HepG2 (cell line): ENCODE measurements at regions not wholly inside any gene's neighbourhood (a gene's known extent, or its start where the extent isn't known, plus 50 kb on each side); places are given as distances from the start of the nearest gene placed in this dataset.

ENCODE experiments used
- ATAC-seq: fragments of 200-7000 bp; cut with Tn5 transposase; 3 replicates; pipeline ENCODE4 v1.9.1; 2020; ENCODE audit warnings: mild to moderate bottlenecking, moderate library complexity
- BruUV-seq: library from RNA; stranded (reverse); fragments of 400-500 nt; replicated peaks from 2 replicates; lab custom pipeline; 2021; lab: Mats Ljungman, UMichigan
- CTCF ChIA-PET: fragments of 300-600 bp; formaldehyde crosslinking; extraction: SDS; loops from one replicate; lab custom pipeline; 2021; ENCODE audit warnings: low total read pairs, inconsistent platforms, low intra/inter-chr PET ratio; lab: Yijun Ruan, JAX
- POLR2A ChIA-PET: fragments of 350-600 bp; sonication (Branson Sonifier 250); formaldehyde crosslinking; loops from one replicate; lab custom pipeline; 2020; ENCODE audit warnings: antibody characterized with exemption, inconsistent platforms; lab: Yijun Ruan, JAX
- DNase-seq: peaks from one replicate; pipeline ENCODE4 v3.0.0-alpha.2; 2015; ENCODE audit warnings: low spot score
- FAIRE-seq: peaks from 3 replicates; lab custom pipeline; 2011; peaks lifted over from hg19 to GRCh38; lab: Jason Lieb, UNC
- H2AFZ ChIP-seq: one replicate; pipeline ENCODE4 v1.6.1; 2011; ENCODE audit warnings: low read length, inconsistent platforms
- H3K27ac ChIP-seq: fragments of 300-600 bp; 3 replicates; pipeline ENCODE4 v1.8.0; 2011; ENCODE audit warnings: mixed run types, mild to moderate bottlenecking, mixed read lengths, low read length, inconsistent platforms; ENCODE audit not compliant: insufficient read depth; ENCODE audit errors: extremely low read length
- H3K27me3 ChIP-seq, 2 experiments: fragments of 200-600 bp in 1 of 2; 2 replicates in 1 of 2; 3 replicates in 1 of 2; pipeline versions ENCODE4 v1.6.0 to v1.8.0; 2011; ENCODE audit warnings: low read length in 2 of 2, mild to moderate bottlenecking in 2 of 2, moderate library complexity in 2 of 2, inconsistent platforms in 1 of 2; ENCODE audit not compliant: insufficient read depth in 2 of 2, control insufficient read depth in 1 of 2
- H3K36me3 ChIP-seq, 2 experiments: fragments of 200-600 bp in 1 of 2; replicated peaks in 1 of 2; 2 replicates in 1 of 2; 3 replicates in 1 of 2; pipeline versions ENCODE4 v1.5.1 to v1.8.0; 2011; ENCODE audit warnings: low read length in 2 of 2, inconsistent platforms in 1 of 2; ENCODE audit not compliant: insufficient read depth in 2 of 2, control insufficient read depth in 1 of 2
- H3K4me1 ChIP-seq: 2 replicates; pipeline ENCODE4 v1.5.1; 2012; ENCODE audit warnings: low read length, inconsistent platforms; ENCODE audit not compliant: insufficient read depth
- H3K4me2 ChIP-seq: 2 replicates; pipeline ENCODE4 v1.6.0; 2011; ENCODE audit warnings: low read depth, low read length, inconsistent platforms
- H3K4me3 ChIP-seq, 3 experiments: fragments of 200-600 bp in 1 of 3; sonication (generic), shearing (Covaris generic) in 1 of 3; replicated peaks in 1 of 3; 2 replicates each; pipeline ENCODE4 v1.5.1; 2011 to 2016; ENCODE audit warnings: low read length in 3 of 3, inconsistent platforms in 2 of 3, low read depth in 2 of 3, mild to moderate bottlenecking in 2 of 3, control low read depth in 1 of 3, mixed read lengths in 1 of 3; ENCODE audit not compliant: insufficient read depth in 1 of 3
- H3K79me2 ChIP-seq: one replicate; pipeline ENCODE4 v1.6.1; 2011; ENCODE audit warnings: low read length, inconsistent platforms; ENCODE audit not compliant: insufficient read depth
- H3K9ac ChIP-seq: 2 replicates; pipeline ENCODE4 v1.6.0; 2011; ENCODE audit warnings: mild to moderate bottlenecking, low read depth, low read length, inconsistent platforms; ENCODE audit not compliant: insufficient read depth
- H3K9me3 ChIP-seq: 2 replicates; pipeline ENCODE4 v1.5.1; 2012; ENCODE audit warnings: mild to moderate bottlenecking, low read length
- H4K20me1 ChIP-seq: 2 replicates; pipeline ENCODE4 v1.6.0; 2011; ENCODE audit warnings: inconsistent platforms, mild to moderate bottlenecking, low read length, moderate library complexity; ENCODE audit not compliant: insufficient read depth
- AHDC1 ChIP-seq: sonication (generic); formaldehyde crosslinking; IDR thresholded peaks from 2 replicates; pipeline ENCODE4 v1.5.1; 2020; ENCODE audit warnings: mild to moderate bottlenecking, missing genetic modification reagents, borderline replicate concordance
- CBX2 ChIP-seq, 2 experiments: fragments of 200-600 bp in 1 of 2; sonication (generic); formaldehyde crosslinking in 1 of 2; IDR thresholded peaks; 2 replicates each; pipeline versions ENCODE4 v1.7.0 to v1.8.1; 2018 to 2022; ENCODE audit warnings: low read depth in 2 of 2, low read length in 1 of 2, mild to moderate bottlenecking in 1 of 2, missing genetic modification reagents in 1 of 2
- CSRNP2 ChIP-seq: sonication (generic); formaldehyde crosslinking; conservative IDR thresholded peaks from 2 replicates; pipeline ENCODE4 v1.8.0; 2022; ENCODE audit warnings: low read depth, missing genetic modification reagents
- ZBTB7A ChIP-seq: sonication (generic); formaldehyde crosslinking; IDR thresholded peaks from 2 replicates; pipeline ENCODE4 v1.8.0; 2022; ENCODE audit warnings: mild to moderate bottlenecking, missing genetic modification reagents
- ZNF839 ChIP-seq: sonication (generic); formaldehyde crosslinking; IDR thresholded peaks from 2 replicates; pipeline ENCODE4 v1.4.0; 2020; ENCODE audit warnings: missing genetic modification reagents, mild to moderate bottlenecking, borderline replicate concordance
- WGBS: methylation state at CpG from one replicate; pipeline ENCODE4 v1.1.6; 2017; ENCODE audit warnings: low lambda C conversion rate; 5-methylcytosine and 5-hydroxymethylcytosine counted together
- in situ Hi-C: cut with HindIII; loops from 2 replicates; pipeline ENCODE4 v1.10.0; 2017; ENCODE audit warnings: low pct_unique_long_range_greater_than_20kb; ENCODE audit not compliant: extremely low pct_ligation_motif_present
- intact Hi-C: fragments of 100-400 bp; cut with micrococcal nuclease; formaldehyde crosslinking; loops from one replicate; pipeline ENCODE4 v1.10.0; 2022; ENCODE audit not compliant: unreplicated experiment
- TF ChIP-seq, protein P1 (sequence below): sonication (generic); formaldehyde crosslinking; IDR thresholded peaks from 2 replicates; pipeline ENCODE4 v1.9.0; 2022; ENCODE audit warnings: missing genetic modification reagents, mild to moderate bottlenecking, borderline replicate concordance

DNA sequence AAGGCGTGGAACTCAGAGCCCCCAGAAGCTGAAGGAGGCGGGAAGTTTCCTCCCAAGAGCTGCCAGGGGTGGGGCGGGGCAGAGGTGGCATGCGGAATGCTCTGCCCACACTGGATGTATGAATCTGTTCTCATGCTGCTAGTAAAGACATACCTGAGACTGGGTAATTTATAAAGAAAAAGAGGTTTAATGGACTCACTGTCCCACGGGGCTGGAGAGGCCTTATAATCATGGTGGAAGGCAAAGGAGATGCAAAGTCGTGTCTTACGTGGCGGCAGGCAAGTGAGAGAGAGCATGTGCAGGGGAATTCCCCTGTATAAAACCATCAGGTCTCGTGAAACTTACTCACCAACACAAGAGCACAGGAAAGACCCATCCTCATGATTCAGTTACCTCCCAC is 57.6 kb downstream of the SMIM38 start (continued):
- TF ChIP-seq AHDC1 (CRISPR knock-in tag), result no peak
- no peak for TF ChIP-seq CSRNP2 (CRISPR knock-in tag)

DNA sequence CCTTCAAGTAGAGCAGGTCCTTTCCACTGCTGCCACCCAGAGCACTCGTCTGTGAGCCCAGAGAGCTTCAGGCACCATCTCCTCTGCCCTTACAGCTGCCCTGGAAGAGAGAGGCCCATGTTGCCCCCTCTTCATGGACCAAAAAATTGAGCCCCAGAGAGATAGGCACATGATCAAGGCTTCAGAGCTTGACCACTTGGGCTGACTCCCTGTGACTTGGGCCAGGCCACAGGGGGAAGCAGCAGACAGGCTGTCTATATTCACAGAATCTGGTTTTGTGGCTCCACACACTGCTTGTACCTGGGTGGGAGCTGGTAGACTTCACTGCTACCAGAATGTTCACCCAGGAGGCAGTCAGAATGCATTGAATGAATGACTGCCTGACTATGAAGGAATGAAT is 58.2 kb downstream of the SMIM38 start:
- no TSS peak for BruUV-seq
- ATAC-seq, result no peak
- no peak for FAIRE-seq
- Histone ChIP-seq H3K27ac (no peak overlapping the region), H4K20me1 (no peaks in the 10 kb centered on the region), H3K4me2 (no peak overlapping the region), H3K36me3 (no peaks in the 10 kb centered on the region), H3K4me1 (peaks cover 16% of the 10 kb centered on the region), H3K27me3 (peaks cover 4 to 23% of the 10 kb centered on the region in 2 experiments; a peak in 4 of 5 replicates), H3K9me3 (no peaks in the 10 kb centered on the region), H3K4me3 (no peak overlapping the region), H2AFZ (no peak overlapping the region), H3K9ac (no peak overlapping the region), H3K79me2 (no peaks in the 10 kb centered on the region)
- no peak for TF ChIP-seq ZNF839
- TF ChIP-seq CBX2 (IDR thresholded peaks at IDR 0.05; ENCODE audit: low read depth, low read length), result no peak
- TF ChIP-seq CBX2 (CRISPR knock-in tag; IDR thresholded peaks at IDR 0.05; ENCODE audit: low read depth), result no peak
- no peak for TF ChIP-seq ZBTB7A (CRISPR knock-in tag)
- TF ChIP-seq, protein P1, sequence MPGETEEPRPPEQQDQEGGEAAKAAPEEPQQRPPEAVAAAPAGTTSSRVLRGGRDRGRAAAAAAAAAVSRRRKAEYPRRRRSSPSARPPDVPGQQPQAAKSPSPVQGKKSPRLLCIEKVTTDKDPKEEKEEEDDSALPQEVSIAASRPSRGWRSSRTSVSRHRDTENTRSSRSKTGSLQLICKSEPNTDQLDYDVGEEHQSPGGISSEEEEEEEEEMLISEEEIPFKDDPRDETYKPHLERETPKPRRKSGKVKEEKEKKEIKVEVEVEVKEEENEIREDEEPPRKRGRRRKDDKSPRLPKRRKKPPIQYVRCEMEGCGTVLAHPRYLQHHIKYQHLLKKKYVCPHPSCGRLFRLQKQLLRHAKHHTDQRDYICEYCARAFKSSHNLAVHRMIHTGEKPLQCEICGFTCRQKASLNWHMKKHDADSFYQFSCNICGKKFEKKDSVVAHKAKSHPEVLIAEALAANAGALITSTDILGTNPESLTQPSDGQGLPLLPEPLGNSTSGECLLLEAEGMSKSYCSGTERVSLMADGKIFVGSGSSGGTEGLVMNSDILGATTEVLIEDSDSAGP, result no peak
- ChIA-PET CTCF (no interaction called here), POLR2A (no interaction called here)
- no peak for DNase-seq
- intact Hi-C loops, result loop anchor here (2.0 kb wide), 1 partner anchor 83 kb away; no protein-coding TSS in a partner anchor
- WGBS, result 0% methylated on average over 1 of the region's 1 CpG
- in situ Hi-C loops, result loop anchor here (5.0 to 10.0 kb wide), 2 partner anchors 61 to 97 kb away; no protein-coding TSS in a partner anchor
